NT2/D1 (cell line): ENCODE measurements at regions not wholly inside any gene's neighbourhood (a gene's known extent, or its start where the extent isn't known, plus 50 kb on each side); places are given as distances from the start of the nearest gene placed in this dataset.

ENCODE experiments used
- SUZ12 ChIP-seq: IDR thresholded peaks from 2 replicates; pipeline ENCODE4 v1.6.1; 2011; ENCODE audit not compliant: insufficient read length, insufficient read depth; ENCODE audit errors: extremely low read depth
- YY1 ChIP-seq: IDR thresholded peaks from 2 replicates; pipeline ENCODE4 v1.6.1; 2011; ENCODE audit not compliant: insufficient read length, insufficient read depth
- ZNF274 ChIP-seq: IDR thresholded peaks from 2 replicates; pipeline ENCODE4 v1.6.1; 2011; ENCODE audit warnings: mild to moderate bottlenecking, low read depth, low read length

- no peak for TF ChIP-seq YY1
- TF ChIP-seq ZNF274: no peak
- no peak for TF ChIP-seq SUZ12
These were observed 299.4 kb downstream of the CDH26 start for GRCh38 chr20:60257671-60258070.
